ENCODE measurements at regions not wholly inside any gene's neighbourhood (a gene's known extent, or its start where the extent isn't known, plus 50 kb on each side); places are given as distances from the start of the nearest gene placed in this dataset.

- Histone ChIP-seq H3K4me1 (ENCODE audit: insufficient read depth, low read length) (no peaks in the 10 kb centered on the region), H3K27me3 (ENCODE audit: insufficient read depth, low read length) (no peaks in the 10 kb centered on the region), H3K9me3 (ENCODE audit: low read length) (no peaks in the 10 kb centered on the region), H3K4me3 (ENCODE audit: low read length) (no peak overlapping the region), H2AFZ (ENCODE audit: low read depth, low read length) (no peak overlapping the region), H3K36me3 (ENCODE audit: insufficient read depth, low read length) (no peaks in the 10 kb centered on the region)
Observed at GRCh38 chr2:223251656-223252229, 199.8 kb downstream of the KCNE4 start.

- H3K36me3 ChIP-seq (ENCODE audit: insufficient read depth, low read length): no peaks in the 10 kb centered on the region
- no peak overlapping the region for H3K4me3 ChIP-seq (ENCODE audit: low read length)
- no peaks in the 10 kb centered on the region for H3K27me3 ChIP-seq (ENCODE audit: insufficient read depth, low read length)
- H2AFZ ChIP-seq (ENCODE audit: low read depth, low read length): no peak overlapping the region
- peaks cover 13% of the 10 kb centered on the region for H3K4me1 ChIP-seq (ENCODE audit: insufficient read depth, low read length)
- no peaks in the 10 kb centered on the region for H3K9me3 ChIP-seq (ENCODE audit: low read length)
Observed at GRCh38 chr2:223260681-223261080, 208.7 kb downstream of the KCNE4 start.

GRCh38 chr2:223262946-223263345 is 211.0 kb downstream of the KCNE4 start:
- H3K27me3 ChIP-seq (ENCODE audit: insufficient read depth, low read length): no peaks in the 10 kb centered on the region
- peaks cover 17% of the 10 kb centered on the region for H3K4me1 ChIP-seq (ENCODE audit: insufficient read depth, low read length)
- H3K9me3 ChIP-seq (ENCODE audit: low read length): no peaks in the 10 kb centered on the region
- H3K36me3 ChIP-seq (ENCODE audit: insufficient read depth, low read length): no peaks in the 10 kb centered on the region
- H3K4me3 ChIP-seq (ENCODE audit: low read length): no peak overlapping the region
- no peak overlapping the region for H2AFZ ChIP-seq (ENCODE audit: low read depth, low read length)

- H3K4me3 ChIP-seq (ENCODE audit: low read length): no peak overlapping the region
- no peaks in the 10 kb centered on the region for H3K27me3 ChIP-seq (ENCODE audit: insufficient read depth, low read length)
- H2AFZ ChIP-seq (ENCODE audit: low read depth, low read length): no peak overlapping the region
- no peaks in the 10 kb centered on the region for H3K9me3 ChIP-seq (ENCODE audit: low read length)
- no peaks in the 10 kb centered on the region for H3K36me3 ChIP-seq (ENCODE audit: insufficient read depth, low read length)
- peaks cover 17% of the 10 kb centered on the region for H3K4me1 ChIP-seq (ENCODE audit: insufficient read depth, low read length)
Observed at GRCh38 chr2:223264541-223265193, 212.7 kb downstream of the KCNE4 start.

GRCh38 chr2:223267160-223267951 is 215.4 kb downstream of the KCNE4 start:
- Histone ChIP-seq H3K27me3 (ENCODE audit: insufficient read depth, low read length) (no peaks in the 10 kb centered on the region), H3K4me3 (ENCODE audit: low read length) (no peak overlapping the region), H2AFZ (ENCODE audit: low read depth, low read length) (no peak overlapping the region), H3K4me1 (ENCODE audit: insufficient read depth, low read length) (peaks cover 3% of the 10 kb centered on the region), H3K9me3 (ENCODE audit: low read length) (no peaks in the 10 kb centered on the region), H3K36me3 (ENCODE audit: insufficient read depth, low read length) (no peaks in the 10 kb centered on the region)

- Histone ChIP-seq H3K36me3 (ENCODE audit: insufficient read depth, low read length) (no peaks in the 10 kb centered on the region), H3K4me1 (ENCODE audit: insufficient read depth, low read length) (peaks cover 3% of the 10 kb centered on the region), H3K4me3 (ENCODE audit: low read length) (no peak overlapping the region), H3K9me3 (ENCODE audit: low read length) (no peaks in the 10 kb centered on the region), H3K27me3 (ENCODE audit: insufficient read depth, low read length) (no peaks in the 10 kb centered on the region), H2AFZ (ENCODE audit: low read depth, low read length) (no peak overlapping the region)
Observed at GRCh38 chr2:223269386-223269785, 217.4 kb downstream of the KCNE4 start.

- H3K4me3 ChIP-seq (ENCODE audit: low read length): no peak overlapping the region
- H3K9me3 ChIP-seq (ENCODE audit: low read length): no peaks in the 10 kb centered on the region
- H3K4me1 ChIP-seq (ENCODE audit: insufficient read depth, low read length): peaks cover 3% of the 10 kb centered on the region
- H3K36me3 ChIP-seq (ENCODE audit: insufficient read depth, low read length): no peaks in the 10 kb centered on the region
- no peaks in the 10 kb centered on the region for H3K27me3 ChIP-seq (ENCODE audit: insufficient read depth, low read length)
- no peak overlapping the region for H2AFZ ChIP-seq (ENCODE audit: low read depth, low read length)
Observed at GRCh38 chr2:223270548-223270947, 218.6 kb downstream of the KCNE4 start.

GRCh38 chr2:223273995-223274394 is 222.0 kb downstream of the KCNE4 start:
- no peaks in the 10 kb centered on the region for H3K9me3 ChIP-seq (ENCODE audit: low read length)
- H3K4me3 ChIP-seq (ENCODE audit: low read length): no peak overlapping the region
- H2AFZ ChIP-seq (ENCODE audit: low read depth, low read length): no peak overlapping the region
- no peaks in the 10 kb centered on the region for H3K4me1 ChIP-seq (ENCODE audit: insufficient read depth, low read length)
- H3K36me3 ChIP-seq (ENCODE audit: insufficient read depth, low read length): no peaks in the 10 kb centered on the region
- no peaks in the 10 kb centered on the region for H3K27me3 ChIP-seq (ENCODE audit: insufficient read depth, low read length)

GRCh38 chr2:223282221-223282620 is 230.2 kb downstream of the KCNE4 start:
- Histone ChIP-seq H3K4me3 (ENCODE audit: low read length) (no peak overlapping the region), H3K4me1 (ENCODE audit: insufficient read depth, low read length) (no peaks in the 10 kb centered on the region), H3K36me3 (ENCODE audit: insufficient read depth, low read length) (no peaks in the 10 kb centered on the region), H3K9me3 (ENCODE audit: low read length) (no peaks in the 10 kb centered on the region), H3K27me3 (ENCODE audit: insufficient read depth, low read length) (no peaks in the 10 kb centered on the region), H2AFZ (ENCODE audit: low read depth, low read length) (peak overlapping the region; percentile 3)

GRCh38 chr2:223283329-223283728 is 231.3 kb downstream of the KCNE4 start:
- Histone ChIP-seq H3K27me3 (ENCODE audit: insufficient read depth, low read length) (no peaks in the 10 kb centered on the region), H3K36me3 (ENCODE audit: insufficient read depth, low read length) (no peaks in the 10 kb centered on the region), H3K4me3 (ENCODE audit: low read length) (no peak overlapping the region), H3K9me3 (ENCODE audit: low read length) (no peaks in the 10 kb centered on the region), H2AFZ (ENCODE audit: low read depth, low read length) (peak overlapping the region; percentile 72), H3K4me1 (ENCODE audit: insufficient read depth, low read length) (no peaks in the 10 kb centered on the region)

GRCh38 chr2:223283771-223284170 is 231.8 kb downstream of the KCNE4 start:
- Histone ChIP-seq H3K9me3 (ENCODE audit: low read length) (no peaks in the 10 kb centered on the region), H2AFZ (ENCODE audit: low read depth, low read length) (peak overlapping the region; percentile 72), H3K27me3 (ENCODE audit: insufficient read depth, low read length) (no peaks in the 10 kb centered on the region), H3K4me3 (ENCODE audit: low read length) (no peak overlapping the region), H3K36me3 (ENCODE audit: insufficient read depth, low read length) (no peaks in the 10 kb centered on the region), H3K4me1 (ENCODE audit: insufficient read depth, low read length) (no peaks in the 10 kb centered on the region)

GRCh38 chr2:223285370-223286265 is 233.6 kb downstream of the KCNE4 start:
- Histone ChIP-seq H3K4me3 (ENCODE audit: low read length) (no peak overlapping the region), H2AFZ (ENCODE audit: low read depth, low read length) (no peak overlapping the region), H3K9me3 (ENCODE audit: low read length) (no peaks in the 10 kb centered on the region), H3K27me3 (ENCODE audit: insufficient read depth, low read length) (no peaks in the 10 kb centered on the region), H3K4me1 (ENCODE audit: insufficient read depth, low read length) (no peaks in the 10 kb centered on the region), H3K36me3 (ENCODE audit: insufficient read depth, low read length) (no peaks in the 10 kb centered on the region)

GRCh38 chr2:223294756-223295155 is 242.8 kb downstream of the KCNE4 start:
- H3K4me1 ChIP-seq (ENCODE audit: insufficient read depth, low read length): no peaks in the 10 kb centered on the region
- no peak overlapping the region for H2AFZ ChIP-seq (ENCODE audit: low read depth, low read length)
- H3K36me3 ChIP-seq (ENCODE audit: insufficient read depth, low read length): no peaks in the 10 kb centered on the region
- no peaks in the 10 kb centered on the region for H3K9me3 ChIP-seq (ENCODE audit: low read length)
- H3K27me3 ChIP-seq (ENCODE audit: insufficient read depth, low read length): no peaks in the 10 kb centered on the region
- H3K4me3 ChIP-seq (ENCODE audit: low read length): no peak overlapping the region
